ENCODE measurements at regions not wholly inside any gene's neighbourhood (a gene's known extent, or its start where the extent isn't known, plus 50 kb on each side); places are given as distances from the start of the nearest gene placed in this dataset.

DNA sequence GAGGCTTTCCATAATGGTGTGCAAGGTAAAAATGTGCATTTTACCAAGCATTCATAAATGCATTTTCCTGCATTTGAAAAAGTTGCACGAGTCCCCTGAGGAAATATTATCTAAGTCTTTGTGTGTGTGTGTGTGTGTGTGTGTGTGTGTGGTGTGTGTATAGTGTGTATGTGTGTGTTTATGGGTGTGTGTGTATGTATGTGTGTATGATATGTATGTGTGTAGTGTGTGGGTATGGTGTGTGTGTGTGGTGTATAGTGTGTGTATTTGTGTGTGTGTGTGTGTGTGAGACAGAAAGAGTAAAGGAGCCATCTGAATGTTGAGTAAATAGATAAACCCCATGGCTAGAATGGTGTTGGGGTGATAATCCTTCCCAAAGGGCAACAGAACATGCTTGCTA, 229.6 kb upstream of the TBC1D5 start:
- TF ChIP-seq, protein P1, sequence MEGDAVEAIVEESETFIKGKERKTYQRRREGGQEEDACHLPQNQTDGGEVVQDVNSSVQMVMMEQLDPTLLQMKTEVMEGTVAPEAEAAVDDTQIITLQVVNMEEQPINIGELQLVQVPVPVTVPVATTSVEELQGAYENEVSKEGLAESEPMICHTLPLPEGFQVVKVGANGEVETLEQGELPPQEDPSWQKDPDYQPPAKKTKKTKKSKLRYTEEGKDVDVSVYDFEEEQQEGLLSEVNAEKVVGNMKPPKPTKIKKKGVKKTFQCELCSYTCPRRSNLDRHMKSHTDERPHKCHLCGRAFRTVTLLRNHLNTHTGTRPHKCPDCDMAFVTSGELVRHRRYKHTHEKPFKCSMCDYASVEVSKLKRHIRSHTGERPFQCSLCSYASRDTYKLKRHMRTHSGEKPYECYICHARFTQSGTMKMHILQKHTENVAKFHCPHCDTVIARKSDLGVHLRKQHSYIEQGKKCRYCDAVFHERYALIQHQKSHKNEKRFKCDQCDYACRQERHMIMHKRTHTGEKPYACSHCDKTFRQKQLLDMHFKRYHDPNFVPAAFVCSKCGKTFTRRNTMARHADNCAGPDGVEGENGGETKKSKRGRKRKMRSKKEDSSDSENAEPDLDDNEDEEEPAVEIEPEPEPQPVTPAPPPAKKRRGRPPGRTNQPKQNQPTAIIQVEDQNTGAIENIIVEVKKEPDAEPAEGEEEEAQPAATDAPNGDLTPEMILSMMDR (conservative IDR thresholded peaks at IDR 0.05; ENCODE audit: low read depth in 2 of 2) = no peak
- TF ChIP-seq ETS1 (IDR thresholded peaks at IDR 0.05) (no peak), EZH2 (IDR thresholded peaks at IDR 0.05; ENCODE audit: low read depth, unreplicated experiment) (no peak), CREB1 (CRISPR knock-in tag; IDR thresholded peaks at IDR 0.05; ENCODE audit: low read depth) (no peak), JUNB (IDR thresholded peaks at IDR 0.05; ENCODE audit: unreplicated experiment) (no peak), POLR2AphosphoS5 (IDR thresholded peaks at IDR 0.05; ENCODE audit: low read depth) (no peak), NANOG (IDR thresholded peaks at IDR 0.05; ENCODE audit: borderline replicate concordance) (no peak)
